GM12865 (cell line): ENCODE measurements at regions not wholly inside any gene's neighbourhood (a gene's known extent, or its start where the extent isn't known, plus 50 kb on each side); places are given as distances from the start of the nearest gene placed in this dataset.

Experiments
- DNase-seq: peaks from one replicate; pipeline ENCODE4 v3.0.0; 2010; ENCODE audit warnings: low read depth
- H3K4me3 ChIP-seq: 2 replicates; pipeline ENCODE4 v1.5.1; 2011; ENCODE audit warnings: mild to moderate bottlenecking, low read depth, low read length, control low read depth
- TF ChIP-seq, protein P1 (sequence below): IDR thresholded peaks from 2 replicates; pipeline ENCODE4 v1.5.1; 2011; ENCODE audit warnings: low read length, control low read depth, low read depth, inconsistent platforms; ENCODE audit not compliant: insufficient read depth; ENCODE audit errors: missing control alignments

DNA sequence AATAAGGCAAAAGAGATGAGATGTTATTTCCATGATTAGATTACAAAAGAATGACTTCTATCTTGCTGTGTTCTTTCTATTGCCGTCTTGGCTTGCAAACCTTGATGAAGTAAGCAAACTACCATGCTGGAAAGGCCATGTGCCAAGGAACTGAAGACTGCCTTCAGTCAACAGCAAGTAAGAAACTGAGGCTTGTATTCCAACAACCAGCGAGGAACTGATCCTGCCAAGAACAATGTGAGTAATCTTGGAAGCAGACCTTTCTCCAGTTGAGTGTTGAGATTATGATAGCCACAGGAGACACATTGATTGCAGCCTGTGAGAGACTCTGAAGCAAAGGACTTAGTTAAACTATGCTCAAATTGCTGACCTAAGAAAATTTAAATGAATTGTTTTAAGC, 164.6 kb upstream of the GRM3 start:
- DNase-seq = no peak
- H3K4me3 ChIP-seq = no peak overlapping the region
- TF ChIP-seq, protein P1, sequence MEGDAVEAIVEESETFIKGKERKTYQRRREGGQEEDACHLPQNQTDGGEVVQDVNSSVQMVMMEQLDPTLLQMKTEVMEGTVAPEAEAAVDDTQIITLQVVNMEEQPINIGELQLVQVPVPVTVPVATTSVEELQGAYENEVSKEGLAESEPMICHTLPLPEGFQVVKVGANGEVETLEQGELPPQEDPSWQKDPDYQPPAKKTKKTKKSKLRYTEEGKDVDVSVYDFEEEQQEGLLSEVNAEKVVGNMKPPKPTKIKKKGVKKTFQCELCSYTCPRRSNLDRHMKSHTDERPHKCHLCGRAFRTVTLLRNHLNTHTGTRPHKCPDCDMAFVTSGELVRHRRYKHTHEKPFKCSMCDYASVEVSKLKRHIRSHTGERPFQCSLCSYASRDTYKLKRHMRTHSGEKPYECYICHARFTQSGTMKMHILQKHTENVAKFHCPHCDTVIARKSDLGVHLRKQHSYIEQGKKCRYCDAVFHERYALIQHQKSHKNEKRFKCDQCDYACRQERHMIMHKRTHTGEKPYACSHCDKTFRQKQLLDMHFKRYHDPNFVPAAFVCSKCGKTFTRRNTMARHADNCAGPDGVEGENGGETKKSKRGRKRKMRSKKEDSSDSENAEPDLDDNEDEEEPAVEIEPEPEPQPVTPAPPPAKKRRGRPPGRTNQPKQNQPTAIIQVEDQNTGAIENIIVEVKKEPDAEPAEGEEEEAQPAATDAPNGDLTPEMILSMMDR = no peak

DNA sequence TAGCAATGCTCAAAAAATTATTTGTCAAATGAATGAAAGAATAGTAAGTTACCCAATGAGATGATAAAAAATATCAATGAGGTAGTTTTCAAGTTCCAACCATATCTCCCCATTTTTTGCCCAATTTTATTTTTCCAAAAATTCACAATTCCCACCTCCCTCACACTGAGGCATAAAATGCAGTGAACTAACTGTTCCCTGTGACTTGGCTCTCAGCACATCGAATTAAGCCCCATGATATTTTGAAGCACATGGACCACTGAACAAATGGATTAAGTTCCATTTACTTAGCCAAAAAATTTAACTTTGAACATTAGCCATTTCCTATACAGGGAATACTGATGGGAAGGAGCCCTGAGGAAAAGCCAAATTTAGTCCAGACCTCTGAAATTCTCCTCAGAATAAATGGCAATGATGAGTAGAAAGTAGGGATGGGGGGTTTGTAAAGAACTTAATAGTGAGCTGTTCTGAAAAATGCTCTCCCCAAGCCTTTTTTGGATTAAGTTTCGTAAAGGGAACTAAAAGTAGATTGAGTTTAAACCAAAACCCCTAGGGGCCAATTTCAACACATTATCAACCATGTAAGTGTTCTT, 166.3 kb upstream of the GRM3 start:
- H3K4me3 ChIP-seq = no peak overlapping the region
- TF ChIP-seq, protein P1 = no peak
- no peak for DNase-seq

DNA sequence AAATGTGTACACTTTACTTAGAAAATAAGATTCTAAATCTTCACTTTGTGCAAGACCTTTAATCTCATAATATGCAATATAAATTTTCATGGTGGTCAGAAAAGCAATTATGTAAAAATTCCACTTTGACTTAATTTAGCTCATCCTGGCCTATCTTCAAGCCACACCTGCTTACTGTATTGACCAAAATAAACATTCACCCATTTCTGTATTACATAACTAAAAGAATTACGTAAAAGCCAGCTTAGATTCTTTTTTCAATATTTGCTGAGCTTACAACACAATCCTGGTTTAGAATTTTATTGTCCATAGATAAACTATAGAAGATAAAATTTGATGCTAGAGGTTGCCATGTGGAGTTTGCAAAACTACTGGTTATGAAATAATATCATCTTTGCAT, 172.9 kb upstream of the GRM3 start:
- no peak for DNase-seq
- TF ChIP-seq, protein P1 = no peak
- H3K4me3 ChIP-seq = no peak overlapping the region

DNA sequence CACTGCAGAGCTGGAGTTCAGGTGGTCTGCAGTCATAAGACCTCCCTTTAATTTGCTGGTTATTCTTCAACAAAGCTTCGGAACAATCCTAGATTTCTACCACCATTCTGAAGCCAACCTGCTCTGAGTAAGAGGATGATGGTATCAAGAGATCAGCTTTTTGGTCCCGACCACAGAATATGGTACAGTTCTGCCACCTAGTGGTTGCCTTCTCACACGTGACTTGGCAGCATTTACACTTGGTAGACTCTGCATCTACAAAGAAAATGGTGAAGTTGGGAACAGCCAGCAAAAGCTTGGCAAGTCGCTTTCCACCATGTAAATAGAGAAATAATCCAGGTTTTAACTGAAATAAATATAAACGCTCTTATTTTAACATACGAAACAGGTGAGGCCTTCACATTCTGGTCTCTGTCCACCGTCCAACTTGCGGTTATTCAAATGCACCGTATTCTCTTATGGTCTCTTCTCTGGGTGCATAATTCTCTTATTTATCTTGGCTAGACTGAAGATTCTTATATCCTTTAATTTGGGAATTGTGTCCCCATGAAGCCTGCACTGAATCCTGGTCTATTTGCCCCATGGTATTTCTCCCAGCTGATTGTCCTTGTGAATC, 173.9 kb upstream of the GRM3 start:
- peak; percentile 83 for DNase-seq
- TF ChIP-seq, protein P1 = peak; percentile 80
- H3K4me3 ChIP-seq = no peak overlapping the region

DNA sequence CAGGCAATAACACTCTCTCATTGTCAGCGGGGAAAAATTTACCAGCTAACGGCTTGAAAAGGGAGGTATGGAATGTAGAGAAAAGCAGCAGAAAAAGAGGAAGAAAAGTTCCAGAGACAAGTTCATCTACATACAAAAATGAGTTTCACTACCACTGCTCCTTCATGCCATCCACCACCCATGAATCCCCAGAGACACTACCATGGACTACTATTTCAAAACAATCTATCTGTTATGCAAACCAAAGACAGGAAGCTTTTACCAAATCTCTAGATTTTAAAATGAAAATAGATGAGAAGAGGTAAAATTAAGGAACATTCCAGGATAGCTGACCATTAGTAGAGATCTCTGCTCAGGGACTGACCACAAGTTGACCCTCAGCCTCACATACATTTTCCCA, 189.0 kb upstream of the GRM3 start:
- no peak for DNase-seq
- H3K4me3 ChIP-seq = no peak overlapping the region
- TF ChIP-seq, protein P1 = no peak

DNA sequence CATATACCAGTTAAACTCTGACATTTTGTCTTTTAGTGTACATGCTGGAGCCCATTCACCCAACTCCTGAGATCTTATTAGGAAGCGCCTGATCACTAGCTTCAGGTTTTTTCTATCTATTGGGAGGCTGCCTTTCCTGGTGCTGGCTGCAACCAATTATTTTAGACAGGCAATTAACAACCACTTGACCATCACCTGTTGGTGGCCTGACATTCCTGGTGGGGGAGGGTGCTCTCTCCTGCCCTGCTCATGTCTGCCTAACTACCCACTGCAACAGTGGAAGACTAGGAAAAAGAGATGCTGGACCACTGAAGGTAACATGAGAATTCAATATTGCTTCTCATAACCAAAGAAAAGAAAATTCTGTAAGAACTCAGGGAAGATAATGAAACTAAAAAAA, 190.3 kb upstream of the GRM3 start:
- no peak overlapping the region for H3K4me3 ChIP-seq
- TF ChIP-seq, protein P1 = no peak
- DNase-seq = no peak

DNA sequence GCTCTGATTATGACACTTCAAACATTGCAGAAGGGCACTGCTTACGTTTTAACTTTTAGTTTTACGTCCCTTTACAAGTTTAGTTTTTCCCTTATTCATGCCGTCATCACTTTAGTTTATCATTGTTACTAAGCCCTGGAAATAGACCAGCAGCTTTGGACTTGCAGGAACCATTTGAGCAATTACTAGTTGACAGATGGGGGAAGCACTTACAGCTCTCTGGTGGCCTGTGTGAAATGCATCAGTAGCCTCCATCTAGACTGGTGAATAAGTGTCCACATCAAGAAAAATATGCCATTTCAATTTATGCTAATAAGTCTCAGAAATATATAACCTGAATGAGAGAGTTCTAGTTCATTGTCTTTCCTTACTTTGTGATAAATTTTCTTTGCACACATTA, 194.9 kb upstream of the GRM3 start:
- no peak for DNase-seq
- H3K4me3 ChIP-seq = no peak overlapping the region
- TF ChIP-seq, protein P1 = no peak
